Mucosa of descending colon (tissue), 3 donors: ENCODE measurements at regions not wholly inside any gene's neighbourhood (a gene's known extent, or its start where the extent isn't known, plus 50 kb on each side); places are given as distances from the start of the nearest gene placed in this dataset.

ENCODE experiments used
- ATAC-seq: fragments of 200-7000 bp; cut with Tn5 transposase; one replicate; pipeline ENCODE4 v1.9.1; 2020; ENCODE audit warnings: mild to moderate bottlenecking, moderate library complexity
- DNase-seq, 3 donors: peaks; one replicate each; pipeline ENCODE4 v3.0.0-alpha.2; 2020
- H3K36me3 ChIP-seq: fragments of 200-600 bp; one replicate; pipeline ENCODE4 v1.8.0; 2021; ENCODE audit warnings: low read depth, mild to moderate bottlenecking
- H3K4me1 ChIP-seq: fragments of 200-600 bp; one replicate; pipeline ENCODE4 v1.8.0; 2021; ENCODE audit warnings: low read depth, mild to moderate bottlenecking
- H3K4me3 ChIP-seq: fragments of 200-600 bp; one replicate; pipeline ENCODE4 v1.8.0; 2021; ENCODE audit warnings: mild to moderate bottlenecking
- H3K9me3 ChIP-seq: fragments of 200-600 bp; one replicate; pipeline ENCODE4 v1.8.0; 2021; ENCODE audit warnings: mild to moderate bottlenecking
- intact Hi-C, 2 donors: fragments of 100-400 bp; cut with DNase I in 1 of 2; cut with micrococcal nuclease in 1 of 2; formaldehyde crosslinking; loops; one replicate each; pipeline versions ENCODE4 v1.11.0 to v1.11.1; 2022; cut with DNase I, micrococcal nuclease
- TF ChIP-seq, protein P1 (sequence below): fragments of 200-600 bp; IDR thresholded peaks from one replicate; pipeline ENCODE4 v1.8.0; 2022; ENCODE audit warnings: antibody characterized with exemption, mild to moderate bottlenecking
- donor health status: DM: no; HTN: no; CAD: no; lungs with moderate emphysema.
- donor health status: DM: no; HTN: no; CAD: no.
- donor health status: DM: no; HTN: yes; CAD: no.

DNA sequence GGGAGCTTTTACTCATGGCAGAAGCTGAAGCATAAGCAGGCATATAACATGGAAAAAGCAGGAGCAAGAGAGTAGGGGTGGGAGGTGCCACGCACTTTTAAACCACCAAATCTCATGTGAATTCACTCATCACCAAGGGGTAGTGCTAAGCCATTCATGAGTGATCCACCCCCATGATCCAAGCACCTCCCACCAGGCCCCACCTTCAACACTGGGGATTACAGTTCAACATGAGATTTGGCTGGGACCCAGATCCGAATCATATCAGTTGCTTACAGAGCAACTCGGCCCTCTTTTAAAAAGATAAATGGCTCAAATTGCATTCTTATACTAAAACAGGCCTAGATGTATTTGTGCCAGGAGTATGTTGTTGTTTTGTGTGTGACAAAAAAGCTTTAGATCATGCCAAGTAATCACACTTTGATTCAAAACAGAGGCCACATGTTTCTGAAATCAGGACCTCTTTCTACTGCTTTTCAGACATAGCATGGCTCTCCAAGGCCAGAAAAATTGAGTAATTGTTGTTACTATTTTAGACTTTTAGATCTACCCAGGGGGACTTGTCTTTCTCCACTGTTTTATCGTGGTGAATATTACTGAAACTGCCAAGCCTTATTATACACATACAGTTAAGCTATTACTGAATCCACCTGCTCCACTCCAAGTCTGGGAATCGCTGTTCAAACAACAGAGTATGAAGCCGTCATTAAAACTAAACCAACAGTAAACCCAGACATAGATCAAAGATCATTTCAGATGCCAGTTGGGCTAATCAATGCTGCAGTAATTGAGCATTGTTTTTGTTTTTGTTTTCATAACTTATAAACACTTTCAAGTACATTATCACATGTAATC lies 163.3 kb downstream of the KCNJ2 start:
- no peaks in the 10 kb centered on the region for H3K9me3 ChIP-seq
- H3K4me1 ChIP-seq: peaks cover 6% of the 10 kb centered on the region
- TF ChIP-seq, protein P1, sequence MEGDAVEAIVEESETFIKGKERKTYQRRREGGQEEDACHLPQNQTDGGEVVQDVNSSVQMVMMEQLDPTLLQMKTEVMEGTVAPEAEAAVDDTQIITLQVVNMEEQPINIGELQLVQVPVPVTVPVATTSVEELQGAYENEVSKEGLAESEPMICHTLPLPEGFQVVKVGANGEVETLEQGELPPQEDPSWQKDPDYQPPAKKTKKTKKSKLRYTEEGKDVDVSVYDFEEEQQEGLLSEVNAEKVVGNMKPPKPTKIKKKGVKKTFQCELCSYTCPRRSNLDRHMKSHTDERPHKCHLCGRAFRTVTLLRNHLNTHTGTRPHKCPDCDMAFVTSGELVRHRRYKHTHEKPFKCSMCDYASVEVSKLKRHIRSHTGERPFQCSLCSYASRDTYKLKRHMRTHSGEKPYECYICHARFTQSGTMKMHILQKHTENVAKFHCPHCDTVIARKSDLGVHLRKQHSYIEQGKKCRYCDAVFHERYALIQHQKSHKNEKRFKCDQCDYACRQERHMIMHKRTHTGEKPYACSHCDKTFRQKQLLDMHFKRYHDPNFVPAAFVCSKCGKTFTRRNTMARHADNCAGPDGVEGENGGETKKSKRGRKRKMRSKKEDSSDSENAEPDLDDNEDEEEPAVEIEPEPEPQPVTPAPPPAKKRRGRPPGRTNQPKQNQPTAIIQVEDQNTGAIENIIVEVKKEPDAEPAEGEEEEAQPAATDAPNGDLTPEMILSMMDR: no peak
- peak; percentile 87 for ATAC-seq
- intact Hi-C loops: no loop called here
- H3K4me3 ChIP-seq: no peak overlapping the region
- no peaks in the 10 kb centered on the region for H3K36me3 ChIP-seq
- DNase-seq: peak; percentile 47 to 86 (median 57)

DNA sequence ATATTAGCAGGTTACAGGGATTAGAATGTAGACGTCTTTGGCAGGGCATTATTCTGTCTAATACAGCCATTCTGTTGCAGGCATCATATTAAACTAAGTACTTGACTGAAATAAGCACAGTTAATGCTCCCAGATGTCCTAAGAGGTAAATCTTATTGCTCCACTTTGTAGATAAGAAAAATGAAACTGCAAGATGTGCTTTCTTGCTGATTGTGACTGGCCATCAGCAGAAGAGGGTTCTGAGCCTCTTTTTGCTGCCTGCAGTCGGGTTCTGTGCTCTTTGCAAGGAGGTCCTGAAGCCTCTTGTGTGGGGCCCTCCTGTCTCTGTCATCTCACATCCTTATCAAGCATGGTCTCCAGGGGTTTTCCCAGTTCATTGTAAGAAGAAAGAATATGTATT lies 167.1 kb downstream of the KCNJ2 start:
- ATAC-seq (no peak), DNase-seq (no peak)
- intact Hi-C loops: no loop called here
- no peak overlapping the region for H3K4me3 ChIP-seq
- H3K4me1 ChIP-seq: peaks cover 6% of the 10 kb centered on the region
- no peaks in the 10 kb centered on the region for H3K9me3 ChIP-seq
- TF ChIP-seq, protein P1: no peak
- no peaks in the 10 kb centered on the region for H3K36me3 ChIP-seq

DNA sequence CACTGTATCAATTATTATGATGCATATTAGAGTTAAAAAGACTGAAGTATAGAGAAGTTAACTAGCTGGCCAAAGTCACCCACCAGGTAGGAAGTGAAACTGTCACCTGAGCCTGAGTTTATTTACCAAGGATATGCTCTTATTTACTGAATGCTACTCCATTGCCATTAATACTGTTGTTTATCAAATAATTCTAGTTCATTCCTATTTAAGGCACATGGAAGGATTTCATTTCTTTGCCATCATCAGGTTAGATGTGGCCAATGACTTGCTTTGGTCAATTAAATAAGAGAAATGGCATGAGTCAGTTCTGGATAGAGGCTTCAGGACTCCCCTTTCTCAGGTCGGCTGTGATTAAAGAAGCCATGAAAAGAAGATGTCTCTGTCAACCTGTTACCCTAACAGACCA lies 169.6 kb downstream of the KCNJ2 start:
- TF ChIP-seq, protein P1: no peak
- intact Hi-C loops: no loop called here
- no peak for ATAC-seq
- Histone ChIP-seq H3K4me1 (no peaks in the 10 kb centered on the region), H3K9me3 (no peaks in the 10 kb centered on the region), H3K4me3 (no peak overlapping the region), H3K36me3 (no peaks in the 10 kb centered on the region)
- DNase-seq: no peak

DNA sequence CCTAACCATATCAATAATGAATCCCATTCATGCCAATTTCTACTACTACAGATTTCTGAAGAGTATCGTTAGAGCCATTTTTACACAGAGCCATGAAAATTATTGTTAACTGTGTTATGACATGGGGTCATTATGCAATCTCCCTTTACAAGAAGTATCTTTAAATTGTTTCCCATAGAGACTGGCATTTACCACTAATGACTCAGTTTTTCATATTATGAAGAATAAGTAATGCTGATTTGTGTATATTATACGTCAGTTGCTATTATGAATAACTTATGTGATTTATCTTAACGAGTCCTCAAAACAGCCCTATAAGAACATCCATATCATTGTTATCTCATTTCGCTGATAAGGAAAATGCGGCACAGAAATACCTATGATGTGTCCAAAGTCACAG lies 173.8 kb downstream of the KCNJ2 start:
- intact Hi-C loops: no loop called here

DNA sequence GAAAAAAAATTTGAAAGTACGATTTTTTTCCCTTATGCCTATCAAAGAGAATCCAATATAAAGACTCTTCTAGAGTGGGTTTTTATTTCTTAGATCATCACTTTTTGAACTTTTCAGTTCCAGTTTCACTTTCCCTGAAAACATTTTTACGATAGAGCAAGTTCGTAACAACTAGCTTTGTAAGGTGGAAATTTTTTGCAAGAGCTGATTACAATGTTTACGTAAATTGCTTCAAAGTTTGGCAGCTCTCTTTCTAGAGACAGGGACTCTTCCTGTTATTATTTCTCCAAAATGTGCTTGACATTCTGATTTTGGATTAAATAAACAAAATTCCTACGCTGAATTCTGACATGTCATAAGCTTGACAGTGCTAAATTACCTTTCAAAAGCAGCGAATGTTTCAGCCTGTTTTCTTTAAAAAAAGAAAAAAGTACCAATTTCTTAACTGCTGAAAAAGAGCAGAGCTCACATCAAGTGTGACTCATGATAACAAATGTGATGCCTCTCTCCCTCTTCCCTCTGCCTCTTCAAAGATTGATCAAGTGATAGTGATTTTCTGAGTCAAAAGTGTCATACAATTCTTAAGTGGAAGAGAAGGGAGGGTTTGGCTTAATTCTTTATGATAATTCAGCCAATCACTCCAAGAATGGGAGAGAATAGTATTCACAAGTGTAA lies 175.2 kb downstream of the KCNJ2 start:
- H3K36me3 ChIP-seq: no peaks in the 10 kb centered on the region
- no peak for DNase-seq
- no peak overlapping the region for H3K4me3 ChIP-seq
- no peaks in the 10 kb centered on the region for H3K4me1 ChIP-seq
- TF ChIP-seq, protein P1: no peak
- peak; percentile 13 for ATAC-seq
- no peaks in the 10 kb centered on the region for H3K9me3 ChIP-seq
- intact Hi-C loops: no loop called here

More for the DNA sequence above, 173.8 kb downstream of the KCNJ2 start:
- H3K4me3 ChIP-seq: no peak overlapping the region
- H3K36me3 ChIP-seq: no peaks in the 10 kb centered on the region
- no peaks in the 10 kb centered on the region for H3K9me3 ChIP-seq
- H3K4me1 ChIP-seq: no peaks in the 10 kb centered on the region
- TF ChIP-seq, protein P1: no peak
- DNase-seq (no peak), ATAC-seq (no peak)
